GM21786 (cell line): ENCODE measurements at regions not wholly inside any gene's neighbourhood (a gene's known extent, or its start where the extent isn't known, plus 50 kb on each side); places are given as distances from the start of the nearest gene placed in this dataset.
"Not testable (repeated sequence)": the region's sequence is repeated elsewhere in the genome, so short reads cannot be mapped to it uniquely, and the experiment has no call there.

ENCODE experiments used
- ATAC-seq: cut with Tn5 transposase; IDR thresholded peaks from one replicate; pipeline ENCODE4 v1.9.1; 2021; ENCODE audit not compliant: unreplicated experiment

- ATAC-seq, result no peak
Observed at GRCh38 chr5:74500110-74500917, 140.2 kb downstream of the ENC1 start.

- no peak for ATAC-seq
Observed at GRCh38 chr5:74499256-74500050, 141.1 kb downstream of the ENC1 start.

GRCh38 chr5:74497706-74498105 lies 142.8 kb downstream of the ENC1 start:
- no peak for ATAC-seq

- ATAC-seq, result no peak
Observed at GRCh38 chr5:74493411-74493810, 147.1 kb downstream of the ENC1 start.

GRCh38 chr5:74492230-74492629 lies 148.3 kb downstream of the ENC1 start:
- no peak for ATAC-seq

GRCh38 chr5:74491586-74491985 lies 148.9 kb downstream of the ENC1 start:
- ATAC-seq, result no peak

- peak; percentile 99 for ATAC-seq
Observed at GRCh38 chr5:74490814-74491213, 149.7 kb downstream of the ENC1 start.

GRCh38 chr5:74482990-74483389 lies 157.5 kb downstream of the ENC1 start:
- no peak for ATAC-seq

GRCh38 chr5:74482523-74482922 lies 158.0 kb downstream of the ENC1 start:
- no peak for ATAC-seq

- ATAC-seq, result not testable (repeated sequence)
Observed at GRCh38 chr5:74481357-74481756, 159.2 kb downstream of the ENC1 start.

GRCh38 chr5:74480201-74480600 lies 160.3 kb downstream of the ENC1 start:
- no peak for ATAC-seq

GRCh38 chr5:74478328-74478727 lies 162.2 kb downstream of the ENC1 start:
- ATAC-seq, result no peak

GRCh38 chr5:74477761-74478160 lies 162.8 kb downstream of the ENC1 start:
- ATAC-seq, result no peak

GRCh38 chr5:74476819-74477453 lies 163.6 kb downstream of the ENC1 start:
- ATAC-seq, result no peak

- no peak for ATAC-seq
Observed at GRCh38 chr5:74476046-74476818, 164.3 kb downstream of the ENC1 start.

GRCh38 chr5:74471875-74472274 lies 168.7 kb downstream of the ENC1 start:
- no peak for ATAC-seq

- ATAC-seq, result no peak
Observed at GRCh38 chr5:74469234-74469994, 171.1 kb downstream of the ENC1 start.

GRCh38 chr5:74468421-74468820 lies 172.1 kb downstream of the ENC1 start:
- ATAC-seq, result no peak

GRCh38 chr5:74465724-74466123 lies 174.8 kb downstream of the ENC1 start:
- no peak for ATAC-seq

GRCh38 chr5:74464512-74465209 lies 175.9 kb downstream of the ENC1 start:
- ATAC-seq, result no peak
